ENCODE measurements at regions not wholly inside any gene's neighbourhood (a gene's known extent, or its start where the extent isn't known, plus 50 kb on each side); places are given as distances from the start of the nearest gene placed in this dataset.

DNA sequence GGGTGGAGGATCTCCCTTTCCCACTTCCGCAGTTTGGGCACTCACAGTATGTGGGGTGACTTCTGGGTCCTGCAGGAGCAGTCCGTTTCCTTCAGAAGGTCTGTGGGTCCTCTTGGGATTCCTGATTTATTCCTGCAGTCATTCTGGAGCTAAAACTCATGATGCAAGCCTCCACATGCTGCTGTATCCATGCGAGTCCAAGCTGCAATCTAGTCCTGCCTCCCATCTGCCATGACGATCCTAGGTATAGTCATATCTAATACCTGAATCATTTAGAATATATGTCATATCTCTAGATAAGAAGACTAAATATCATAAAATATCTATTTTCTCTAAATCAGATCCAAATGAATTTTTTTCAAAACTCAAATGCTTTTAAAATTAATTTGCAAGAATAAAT, 103.4 kb upstream of the AHI1 start (continued):
- TF ChIP-seq, protein P1, sequence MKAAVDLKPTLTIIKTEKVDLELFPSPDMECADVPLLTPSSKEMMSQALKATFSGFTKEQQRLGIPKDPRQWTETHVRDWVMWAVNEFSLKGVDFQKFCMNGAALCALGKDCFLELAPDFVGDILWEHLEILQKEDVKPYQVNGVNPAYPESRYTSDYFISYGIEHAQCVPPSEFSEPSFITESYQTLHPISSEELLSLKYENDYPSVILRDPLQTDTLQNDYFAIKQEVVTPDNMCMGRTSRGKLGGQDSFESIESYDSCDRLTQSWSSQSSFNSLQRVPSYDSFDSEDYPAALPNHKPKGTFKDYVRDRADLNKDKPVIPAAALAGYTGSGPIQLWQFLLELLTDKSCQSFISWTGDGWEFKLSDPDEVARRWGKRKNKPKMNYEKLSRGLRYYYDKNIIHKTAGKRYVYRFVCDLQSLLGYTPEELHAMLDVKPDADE (IDR thresholded peaks at IDR 0.05) = no peak
- TF ChIP-seq JUNB (IDR thresholded peaks at IDR 0.05; ENCODE audit: unreplicated experiment) (no peak), ZNF331 (CRISPR knock-in tag; IDR thresholded peaks at IDR 0.05; ENCODE audit: low read depth) (no peak), ZNF114 (CRISPR knock-in tag; IDR thresholded peaks at IDR 0.05) (no peak), POLR2AphosphoS5 (IDR thresholded peaks at IDR 0.05; ENCODE audit: low read depth) (no peak)

- H3K9me3 Mint-ChIP-seq = no peaks in the 10 kb centered on the region; the same call in 2 of the 3 replicates
Observed at GRCh38 chr6:135601857-135602256, 104.3 kb upstream of the AHI1 start.

More at GRCh38 chr6:135601857-135602256, 104.3 kb upstream of the AHI1 start:
- Histone ChIP-seq H3K27ac (ENCODE audit: low read depth) (no peak overlapping the region), H3K4me1 (ENCODE audit: insufficient read depth) (no peaks in the 10 kb centered on the region), H4K20me1 (replicated peaks; ENCODE audit: insufficient read depth) (no peaks in the 10 kb centered on the region), H3K36me3 (ENCODE audit: insufficient read depth) (peaks cover 7% of the 10 kb centered on the region; the same call in 1 of the 2 replicates), H3K9me2 (ENCODE audit: insufficient read depth) (no peaks in the 10 kb centered on the region), H3K4me3 (no peak overlapping the region), H2AFZ (no peak overlapping the region), H3F3A (replicated peaks; ENCODE audit: low read depth) (no peaks in the 10 kb centered on the region), H3K79me2 (replicated peaks; ENCODE audit: insufficient read depth) (no peaks in the 10 kb centered on the region), H3K27me3 (ENCODE audit: insufficient read depth) (no peaks in the 10 kb centered on the region), H3K4me2 (no peak overlapping the region)
- ATAC-seq (no peak), DNase-seq (ENCODE audit: low spot score) (no peak)
- Mint-ChIP-seq H3K4me3 (no peak overlapping the region), H3K36me3 (ENCODE audit: low read depth) (no peaks in the 10 kb centered on the region), H3K27ac (no peak overlapping the region), H3K27me3 (ENCODE audit: insufficient read depth, low read depth, poor library complexity) (peaks cover 2% of the 10 kb centered on the region), H3K4me1 (no peaks in the 10 kb centered on the region)
- TF ChIP-seq, protein P2, sequence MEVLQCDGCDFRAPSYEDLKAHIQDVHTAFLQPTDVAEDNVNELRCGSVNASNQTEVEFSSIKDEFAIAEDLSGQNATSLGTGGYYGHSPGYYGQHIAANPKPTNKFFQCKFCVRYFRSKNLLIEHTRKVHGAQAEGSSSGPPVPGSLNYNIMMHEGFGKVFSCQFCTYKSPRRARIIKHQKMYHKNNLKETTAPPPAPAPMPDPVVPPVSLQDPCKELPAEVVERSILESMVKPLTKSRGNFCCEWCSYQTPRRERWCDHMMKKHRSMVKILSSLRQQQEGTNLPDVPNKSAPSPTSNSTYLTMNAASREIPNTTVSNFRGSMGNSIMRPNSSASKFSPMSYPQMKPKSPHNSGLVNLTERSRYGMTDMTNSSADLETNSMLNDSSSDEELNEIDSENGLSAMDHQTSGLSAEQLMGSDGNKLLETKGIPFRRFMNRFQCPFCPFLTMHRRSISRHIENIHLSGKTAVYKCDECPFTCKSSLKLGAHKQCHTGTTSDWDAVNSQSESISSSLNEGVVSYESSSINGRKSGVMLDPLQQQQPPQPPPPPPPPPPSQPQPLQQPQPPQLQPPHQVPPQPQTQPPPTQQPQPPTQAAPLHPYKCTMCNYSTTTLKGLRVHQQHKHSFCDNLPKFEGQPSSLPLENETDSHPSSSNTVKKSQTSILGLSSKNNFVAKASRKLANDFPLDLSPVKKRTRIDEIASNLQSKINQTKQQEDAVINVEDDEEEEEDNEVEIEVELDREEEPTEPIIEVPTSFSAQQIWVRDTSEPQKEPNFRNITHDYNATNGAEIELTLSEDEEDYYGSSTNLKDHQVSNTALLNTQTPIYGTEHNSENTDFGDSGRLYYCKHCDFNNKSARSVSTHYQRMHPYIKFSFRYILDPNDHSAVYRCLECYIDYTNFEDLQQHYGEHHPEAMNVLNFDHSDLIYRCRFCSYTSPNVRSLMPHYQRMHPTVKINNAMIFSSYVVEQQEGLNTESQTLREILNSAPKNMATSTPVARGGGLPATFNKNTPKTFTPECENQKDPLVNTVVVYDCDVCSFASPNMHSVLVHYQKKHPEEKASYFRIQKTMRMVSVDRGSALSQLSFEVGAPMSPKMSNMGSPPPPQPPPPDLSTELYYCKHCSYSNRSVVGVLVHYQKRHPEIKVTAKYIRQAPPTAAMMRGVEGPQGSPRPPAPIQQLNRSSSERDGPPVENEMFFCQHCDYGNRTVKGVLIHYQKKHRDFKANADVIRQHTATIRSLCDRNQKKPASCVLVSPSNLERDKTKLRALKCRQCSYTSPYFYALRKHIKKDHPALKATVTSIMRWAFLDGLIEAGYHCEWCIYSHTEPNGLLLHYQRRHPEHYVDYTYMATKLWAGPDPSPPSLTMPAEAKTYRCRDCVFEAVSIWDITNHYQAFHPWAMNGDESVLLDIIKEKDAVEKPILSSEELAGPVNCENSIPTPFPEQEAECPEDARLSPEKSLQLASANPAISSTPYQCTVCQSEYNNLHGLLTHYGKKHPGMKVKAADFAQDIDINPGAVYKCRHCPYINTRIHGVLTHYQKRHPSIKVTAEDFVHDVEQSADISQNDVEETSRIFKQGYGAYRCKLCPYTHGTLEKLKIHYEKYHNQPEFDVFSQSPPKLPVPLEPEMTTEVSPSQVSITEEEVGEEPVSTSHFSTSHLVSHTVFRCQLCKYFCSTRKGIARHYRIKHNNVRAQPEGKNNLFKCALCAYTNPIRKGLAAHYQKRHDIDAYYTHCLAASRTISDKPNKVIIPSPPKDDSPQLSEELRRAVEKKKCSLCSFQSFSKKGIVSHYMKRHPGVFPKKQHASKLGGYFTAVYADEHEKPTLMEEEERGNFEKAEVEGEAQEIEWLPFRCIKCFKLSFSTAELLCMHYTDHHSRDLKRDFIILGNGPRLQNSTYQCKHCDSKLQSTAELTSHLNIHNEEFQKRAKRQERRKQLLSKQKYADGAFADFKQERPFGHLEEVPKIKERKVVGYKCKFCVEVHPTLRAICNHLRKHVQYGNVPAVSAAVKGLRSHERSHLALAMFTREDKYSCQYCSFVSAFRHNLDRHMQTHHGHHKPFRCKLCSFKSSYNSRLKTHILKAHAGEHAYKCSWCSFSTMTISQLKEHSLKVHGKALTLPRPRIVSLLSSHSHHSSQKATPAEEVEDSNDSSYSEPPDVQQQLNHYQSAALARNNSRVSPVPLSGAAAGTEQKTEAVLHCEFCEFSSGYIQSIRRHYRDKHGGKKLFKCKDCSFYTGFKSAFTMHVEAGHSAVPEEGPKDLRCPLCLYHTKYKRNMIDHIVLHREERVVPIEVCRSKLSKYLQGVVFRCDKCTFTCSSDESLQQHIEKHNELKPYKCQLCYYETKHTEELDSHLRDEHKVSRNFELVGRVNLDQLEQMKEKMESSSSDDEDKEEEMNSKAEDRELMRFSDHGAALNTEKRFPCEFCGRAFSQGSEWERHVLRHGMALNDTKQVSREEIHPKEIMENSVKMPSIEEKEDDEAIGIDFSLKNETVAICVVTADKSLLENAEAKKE (CRISPR knock-in tag; IDR thresholded peaks at IDR 0.05) = no peak
- no peak for TF ChIP-seq POLR2AphosphoS5 (IDR thresholded peaks at IDR 0.05; ENCODE audit: low read depth)

Data from GM23338 (cell line).